ENCODE measurements at regions not wholly inside any gene's neighbourhood (a gene's known extent, or its start where the extent isn't known, plus 50 kb on each side); places are given as distances from the start of the nearest gene placed in this dataset.

DNA sequence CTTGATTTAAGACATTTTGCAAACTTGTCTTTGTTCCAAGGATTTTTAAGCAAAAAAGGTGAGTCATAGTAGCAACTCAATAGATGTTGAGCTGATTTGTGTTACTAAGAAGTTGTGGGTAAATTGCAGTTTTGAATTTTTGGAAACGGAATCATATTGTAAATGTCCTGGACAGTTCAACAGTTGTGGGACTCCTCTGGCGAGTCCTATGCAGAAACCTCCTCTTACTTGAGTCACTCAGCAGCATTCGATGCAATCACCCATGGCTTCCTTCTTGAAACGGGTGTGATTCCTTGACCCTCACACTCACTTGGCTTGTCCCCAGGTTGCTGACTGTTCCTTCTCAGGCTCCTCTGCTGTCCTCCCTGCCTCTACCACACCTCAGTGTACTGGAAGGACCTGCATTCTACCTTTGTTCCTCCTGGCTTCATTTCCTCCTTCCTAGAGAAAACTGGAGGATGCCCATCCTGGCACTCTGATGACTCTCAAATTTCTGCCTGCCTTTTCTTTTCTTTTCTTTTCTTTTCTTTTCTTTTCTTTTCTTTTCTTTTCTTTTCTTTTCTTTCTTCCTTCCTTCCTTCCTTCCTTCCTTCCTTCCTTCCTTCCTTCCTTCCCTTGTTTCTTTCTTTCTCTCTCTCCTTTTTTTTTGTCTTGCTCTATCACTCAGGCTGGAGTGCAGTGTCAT, 52.8 kb upstream of the DGKG start:
- TF ChIP-seq, protein P1, sequence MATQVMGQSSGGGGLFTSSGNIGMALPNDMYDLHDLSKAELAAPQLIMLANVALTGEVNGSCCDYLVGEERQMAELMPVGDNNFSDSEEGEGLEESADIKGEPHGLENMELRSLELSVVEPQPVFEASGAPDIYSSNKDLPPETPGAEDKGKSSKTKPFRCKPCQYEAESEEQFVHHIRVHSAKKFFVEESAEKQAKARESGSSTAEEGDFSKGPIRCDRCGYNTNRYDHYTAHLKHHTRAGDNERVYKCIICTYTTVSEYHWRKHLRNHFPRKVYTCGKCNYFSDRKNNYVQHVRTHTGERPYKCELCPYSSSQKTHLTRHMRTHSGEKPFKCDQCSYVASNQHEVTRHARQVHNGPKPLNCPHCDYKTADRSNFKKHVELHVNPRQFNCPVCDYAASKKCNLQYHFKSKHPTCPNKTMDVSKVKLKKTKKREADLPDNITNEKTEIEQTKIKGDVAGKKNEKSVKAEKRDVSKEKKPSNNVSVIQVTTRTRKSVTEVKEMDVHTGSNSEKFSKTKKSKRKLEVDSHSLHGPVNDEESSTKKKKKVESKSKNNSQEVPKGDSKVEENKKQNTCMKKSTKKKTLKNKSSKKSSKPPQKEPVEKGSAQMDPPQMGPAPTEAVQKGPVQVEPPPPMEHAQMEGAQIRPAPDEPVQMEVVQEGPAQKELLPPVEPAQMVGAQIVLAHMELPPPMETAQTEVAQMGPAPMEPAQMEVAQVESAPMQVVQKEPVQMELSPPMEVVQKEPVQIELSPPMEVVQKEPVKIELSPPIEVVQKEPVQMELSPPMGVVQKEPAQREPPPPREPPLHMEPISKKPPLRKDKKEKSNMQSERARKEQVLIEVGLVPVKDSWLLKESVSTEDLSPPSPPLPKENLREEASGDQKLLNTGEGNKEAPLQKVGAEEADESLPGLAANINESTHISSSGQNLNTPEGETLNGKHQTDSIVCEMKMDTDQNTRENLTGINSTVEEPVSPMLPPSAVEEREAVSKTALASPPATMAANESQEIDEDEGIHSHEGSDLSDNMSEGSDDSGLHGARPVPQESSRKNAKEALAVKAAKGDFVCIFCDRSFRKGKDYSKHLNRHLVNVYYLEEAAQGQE (IDR thresholded peaks at IDR 0.05; ENCODE audit: insufficient replicate concordance, low read depth): no peak
- TF ChIP-seq SPI1 (IDR thresholded peaks at IDR 0.05; ENCODE audit: borderline replicate concordance, low read depth) (no peak), POLR2AphosphoS5 (IDR thresholded peaks at IDR 0.05; ENCODE audit: low read depth) (no peak), GABPA (IDR thresholded peaks at IDR 0.05; ENCODE audit: low read depth) (no peak)
- TF ChIP-seq, protein P2, sequence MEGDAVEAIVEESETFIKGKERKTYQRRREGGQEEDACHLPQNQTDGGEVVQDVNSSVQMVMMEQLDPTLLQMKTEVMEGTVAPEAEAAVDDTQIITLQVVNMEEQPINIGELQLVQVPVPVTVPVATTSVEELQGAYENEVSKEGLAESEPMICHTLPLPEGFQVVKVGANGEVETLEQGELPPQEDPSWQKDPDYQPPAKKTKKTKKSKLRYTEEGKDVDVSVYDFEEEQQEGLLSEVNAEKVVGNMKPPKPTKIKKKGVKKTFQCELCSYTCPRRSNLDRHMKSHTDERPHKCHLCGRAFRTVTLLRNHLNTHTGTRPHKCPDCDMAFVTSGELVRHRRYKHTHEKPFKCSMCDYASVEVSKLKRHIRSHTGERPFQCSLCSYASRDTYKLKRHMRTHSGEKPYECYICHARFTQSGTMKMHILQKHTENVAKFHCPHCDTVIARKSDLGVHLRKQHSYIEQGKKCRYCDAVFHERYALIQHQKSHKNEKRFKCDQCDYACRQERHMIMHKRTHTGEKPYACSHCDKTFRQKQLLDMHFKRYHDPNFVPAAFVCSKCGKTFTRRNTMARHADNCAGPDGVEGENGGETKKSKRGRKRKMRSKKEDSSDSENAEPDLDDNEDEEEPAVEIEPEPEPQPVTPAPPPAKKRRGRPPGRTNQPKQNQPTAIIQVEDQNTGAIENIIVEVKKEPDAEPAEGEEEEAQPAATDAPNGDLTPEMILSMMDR (IDR thresholded peaks at IDR 0.05; ENCODE audit: insufficient read depth, low read length): no peak
- Histone ChIP-seq H3K27ac (replicated peaks) (no peak overlapping the region), H3K4me3 (replicated peaks; ENCODE audit: insufficient read depth, low read length) (no peak overlapping the region)

DNA sequence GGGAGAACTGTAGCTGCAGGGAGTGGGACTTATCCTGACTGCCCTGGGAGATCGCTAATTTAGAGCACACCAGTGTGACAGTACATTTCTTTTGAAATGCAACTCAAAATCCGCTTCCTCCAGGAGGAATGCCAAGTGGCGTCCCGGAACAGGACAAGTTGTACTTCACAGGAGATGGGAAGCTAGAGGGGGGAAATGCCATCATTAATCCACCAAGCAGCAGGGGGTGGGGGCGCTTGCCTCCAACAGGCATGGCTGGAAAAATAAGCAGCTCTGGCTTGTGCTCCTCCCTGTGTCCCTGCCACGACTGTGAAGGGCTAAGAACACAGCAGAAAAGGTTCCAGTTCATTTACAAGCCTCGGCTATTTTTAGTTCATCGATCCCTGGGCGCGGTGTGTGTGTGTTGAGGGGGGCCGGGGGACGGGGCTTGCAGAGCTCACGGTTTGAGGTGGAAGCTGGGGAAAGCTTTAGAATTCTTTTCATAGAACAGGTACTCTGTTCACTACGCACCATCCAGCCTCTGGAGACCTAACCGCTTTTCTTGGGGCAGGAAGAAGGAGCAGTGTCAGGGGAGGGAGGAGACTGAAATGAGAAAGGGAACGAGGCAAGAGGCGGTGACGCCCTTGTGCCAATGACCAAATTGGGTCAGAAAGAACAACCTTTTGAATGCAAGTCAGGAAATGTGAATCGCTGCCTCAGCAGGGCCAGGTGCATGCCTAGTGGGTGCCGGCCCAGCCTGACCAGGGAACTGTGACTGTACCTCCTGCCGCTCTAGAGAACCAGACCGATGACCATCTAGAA, 51.8 kb upstream of the DGKG start:
- Histone ChIP-seq H3K27me3 (ENCODE audit: insufficient read depth, poor library complexity, severe bottlenecking) (no peaks in the 10 kb centered on the region), H3K27ac (replicated peaks) (peak overlapping the region; percentile 24; the same call in 1 of the 2 replicates), H3K4me3 (replicated peaks; ENCODE audit: insufficient read depth, low read length) (peak overlapping the region; percentile 33)
- TF ChIP-seq POLR2AphosphoS5 (IDR thresholded peaks at IDR 0.05; ENCODE audit: low read depth): no peak
- DNase-seq (ENCODE audit: low read depth in 1 of 2, low spot score in 1 of 2): peak; percentile 29

More for the DNA sequence above, 52.8 kb upstream of the DGKG start:
- DNase-seq (ENCODE audit: low read depth in 1 of 2, low spot score in 1 of 2): no peak
- H3K27me3 ChIP-seq (ENCODE audit: insufficient read depth, poor library complexity, severe bottlenecking): no peaks in the 10 kb centered on the region

DNA sequence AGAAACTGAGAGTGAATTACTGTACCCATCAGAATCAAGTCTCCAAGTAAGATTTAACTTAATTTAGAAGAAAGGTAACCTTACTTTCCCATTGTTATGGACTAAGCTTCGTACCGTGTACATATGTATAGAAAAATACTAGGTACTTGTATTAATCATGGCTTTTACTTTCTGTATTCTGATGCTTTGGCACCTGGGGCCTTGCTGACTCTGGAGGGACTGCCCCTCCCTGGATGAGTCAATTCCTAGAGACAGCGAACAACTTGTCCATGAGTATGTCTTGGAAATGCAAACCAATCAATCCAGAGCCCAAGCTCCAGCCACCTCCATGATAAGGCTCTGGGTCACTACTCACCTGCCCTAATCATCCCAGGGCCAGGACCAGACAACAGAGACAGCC, 50.0 kb upstream of the DGKG start:
- DNase-seq (ENCODE audit: low read depth in 1 of 2, low spot score in 1 of 2): no peak
- Histone ChIP-seq H3K27ac (replicated peaks) (no peak overlapping the region), H3K27me3 (ENCODE audit: insufficient read depth, poor library complexity, severe bottlenecking) (no peaks in the 10 kb centered on the region), H3K4me3 (replicated peaks; ENCODE audit: insufficient read depth, low read length) (no peak overlapping the region)
- TF ChIP-seq, protein P2 (IDR thresholded peaks at IDR 0.05; ENCODE audit: insufficient read depth, low read length): no peak
- TF ChIP-seq GABPA (IDR thresholded peaks at IDR 0.05; ENCODE audit: low read depth) (no peak), POLR2AphosphoS5 (IDR thresholded peaks at IDR 0.05; ENCODE audit: low read depth) (no peak), SPI1 (IDR thresholded peaks at IDR 0.05; ENCODE audit: borderline replicate concordance, low read depth) (no peak)
- TF ChIP-seq, protein P1 (IDR thresholded peaks at IDR 0.05; ENCODE audit: insufficient replicate concordance, low read depth): no peak

Measured in HL-60 (cell line).